ENCODE measurements at regions not wholly inside any gene's neighbourhood (a gene's known extent, or its start where the extent isn't known, plus 50 kb on each side); places are given as distances from the start of the nearest gene placed in this dataset.
"Not testable (repeated sequence)": the region's sequence is repeated elsewhere in the genome, so short reads cannot be mapped to it uniquely, and the experiment has no call there.

DNA sequence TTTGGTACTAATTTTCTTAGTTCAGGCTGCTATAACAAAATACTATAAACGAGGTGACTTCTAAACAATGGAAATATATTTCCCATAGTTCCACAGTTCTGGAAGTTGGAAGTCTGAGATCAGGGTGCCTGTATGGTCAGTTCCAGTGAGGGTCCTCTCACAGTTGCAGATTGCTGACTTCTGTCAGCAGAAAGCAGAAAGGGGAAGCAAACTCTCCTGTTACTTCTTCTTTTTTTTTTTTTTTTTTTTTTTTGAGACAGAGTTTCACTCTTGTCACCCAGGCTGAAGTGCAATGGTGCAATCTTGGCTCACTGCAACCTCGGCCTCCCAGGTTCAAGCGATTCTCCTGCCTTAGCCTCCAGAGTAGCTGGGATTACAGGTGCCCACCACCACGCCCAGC, 97.2 kb downstream of the RPAP3 start:
- TF ChIP-seq EZH2phosphoT487 (IDR thresholded peaks at IDR 0.05; ENCODE audit: insufficient read depth, low read depth); EZH2 (IDR thresholded peaks at IDR 0.05; ENCODE audit: insufficient read depth, poor library complexity, severe bottlenecking): not testable (repeated sequence)
